GM18870 (cell line): ENCODE measurements at regions not wholly inside any gene's neighbourhood (a gene's known extent, or its start where the extent isn't known, plus 50 kb on each side); places are given as distances from the start of the nearest gene placed in this dataset.

Experiments
- ATAC-seq: cut with Tn5 transposase; IDR thresholded peaks from one replicate; pipeline ENCODE4 v1.9.1; 2021; ENCODE audit warnings: moderate library complexity; ENCODE audit not compliant: unreplicated experiment

DNA sequence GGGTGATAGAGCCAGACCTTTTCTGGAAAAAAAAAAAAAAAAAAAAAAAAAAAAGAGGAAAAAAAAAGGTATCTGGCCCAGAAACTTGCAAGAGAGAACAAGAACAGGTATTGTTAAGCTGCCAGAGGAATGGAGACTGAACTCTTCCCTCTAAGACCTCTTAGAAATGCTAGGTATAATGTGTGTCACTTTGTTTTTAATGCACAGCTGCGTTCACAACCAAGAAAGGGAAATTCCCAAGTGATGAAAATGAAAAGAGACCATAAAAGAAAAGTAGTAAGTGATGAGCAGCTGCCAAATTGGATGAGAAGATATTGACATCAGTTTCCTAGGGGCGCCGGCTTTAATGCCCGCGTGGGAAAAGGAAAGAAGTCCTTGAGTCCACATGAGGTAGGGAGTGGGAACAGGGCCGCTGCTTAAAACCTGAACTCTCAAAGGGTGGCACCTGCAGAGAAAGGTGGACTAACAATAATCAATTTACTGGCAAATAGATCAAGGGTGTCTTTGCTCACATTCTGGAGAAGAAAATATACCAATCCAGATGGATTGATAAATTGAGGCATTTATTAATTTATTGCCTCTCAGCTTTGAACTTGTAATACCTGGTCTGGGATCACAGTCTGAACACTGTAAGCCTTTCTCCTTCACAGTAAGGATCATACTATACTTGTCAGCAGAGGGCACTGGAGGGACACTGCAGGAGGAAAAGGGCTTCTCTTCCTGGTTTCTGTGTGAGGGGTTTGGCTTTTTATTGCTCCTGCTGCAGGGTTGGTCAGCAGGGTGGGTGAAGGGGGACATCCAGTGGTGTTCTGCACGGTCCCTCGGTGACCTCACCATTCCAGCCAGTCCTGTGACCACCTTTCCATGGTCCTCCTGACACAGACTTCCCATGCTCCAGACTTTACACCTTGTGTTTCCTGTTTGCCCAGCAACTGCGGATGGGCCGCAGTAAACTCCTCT, 131.6 kb downstream of the AQP9 start:
- no peak for ATAC-seq

- ATAC-seq, result no peak
Observed at GRCh38 chr15:58271410-58271809, 133.2 kb downstream of the AQP9 start.

- no peak for ATAC-seq
Observed at GRCh38 chr15:58273104-58273503, 134.9 kb downstream of the AQP9 start.

DNA sequence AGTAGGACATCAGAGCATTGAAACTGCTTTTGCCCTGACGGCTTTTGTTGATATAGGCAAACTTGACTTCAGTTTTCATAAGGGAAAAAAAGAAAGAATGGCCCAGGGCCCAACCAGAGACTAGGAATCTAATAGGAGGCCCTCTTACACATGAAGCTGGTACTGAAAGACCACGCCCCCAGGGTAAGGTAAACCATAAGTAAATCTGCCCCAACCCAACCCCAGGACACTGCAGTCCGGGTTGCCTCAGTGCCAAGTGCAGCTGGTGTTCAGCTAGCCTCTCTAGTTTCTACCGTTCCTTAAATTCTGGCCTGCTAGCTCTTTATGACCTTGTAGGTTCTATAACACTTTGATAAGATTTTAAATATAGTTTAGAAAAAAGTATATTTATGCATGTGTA, 136.7 kb downstream of the AQP9 start:
- ATAC-seq, result no peak

DNA sequence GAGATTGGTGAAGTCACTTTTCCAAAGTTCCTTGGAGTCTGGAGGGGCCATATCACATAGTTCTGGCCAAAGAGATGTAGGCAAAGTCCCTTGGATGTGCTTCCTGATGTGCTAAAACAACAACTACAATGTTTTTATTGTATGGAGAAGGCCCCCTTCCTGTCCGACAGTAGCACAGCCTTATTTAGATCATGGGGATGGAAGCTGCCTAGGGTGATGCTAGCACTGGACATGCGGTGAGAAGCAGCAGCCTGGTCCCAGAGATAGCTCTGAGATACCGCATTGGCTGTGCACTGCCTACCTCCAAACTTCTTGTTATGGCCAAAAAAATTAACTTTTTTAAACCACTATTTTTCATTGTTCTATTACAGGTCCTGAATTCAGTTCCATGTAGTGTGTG, 137.6 kb downstream of the AQP9 start:
- no peak for ATAC-seq

- no peak for ATAC-seq
Observed at GRCh38 chr15:58276924-58277323, 138.7 kb downstream of the AQP9 start.

- no peak for ATAC-seq
Observed at GRCh38 chr15:58277333-58277732, 139.2 kb downstream of the AQP9 start.

DNA sequence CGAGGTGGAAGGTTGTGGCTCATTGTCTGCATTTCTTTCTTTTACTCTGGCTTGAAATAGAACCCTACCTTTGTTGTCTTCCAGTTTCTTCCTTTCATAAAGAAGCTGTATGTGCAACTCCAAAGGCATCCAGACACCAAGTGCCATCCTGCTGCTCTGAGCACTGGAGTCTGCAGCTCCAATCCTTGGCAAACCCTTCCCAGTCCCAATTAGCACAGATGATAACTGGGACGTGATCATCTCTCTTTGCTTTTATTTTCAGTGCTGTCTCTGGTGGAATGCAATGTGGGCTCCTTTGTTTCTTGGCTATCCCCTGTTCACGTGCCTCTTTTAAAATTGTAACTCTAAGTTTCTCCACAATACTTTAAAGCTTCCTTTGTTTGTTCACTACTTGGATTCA, 140.9 kb downstream of the AQP9 start:
- ATAC-seq, result no peak

DNA sequence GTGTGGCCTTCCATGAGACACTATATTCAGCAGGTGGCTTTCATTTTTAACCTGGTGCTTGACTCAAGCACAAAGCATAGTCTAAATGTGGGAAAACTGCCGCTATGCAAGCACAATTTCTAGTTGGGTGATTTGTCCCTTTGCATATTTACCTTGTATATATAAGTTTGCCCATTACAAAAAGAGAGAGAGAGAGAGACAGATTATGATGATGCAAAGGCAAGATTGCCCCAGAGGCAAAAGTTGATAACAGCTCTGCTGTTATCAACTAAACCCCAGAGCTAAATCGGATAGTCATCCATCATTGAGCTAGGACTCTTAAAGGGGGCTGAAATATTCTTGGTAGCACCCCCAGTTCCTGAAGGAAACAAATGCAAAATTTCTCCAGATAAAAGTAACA, 141.5 kb downstream of the AQP9 start:
- ATAC-seq, result no peak

DNA sequence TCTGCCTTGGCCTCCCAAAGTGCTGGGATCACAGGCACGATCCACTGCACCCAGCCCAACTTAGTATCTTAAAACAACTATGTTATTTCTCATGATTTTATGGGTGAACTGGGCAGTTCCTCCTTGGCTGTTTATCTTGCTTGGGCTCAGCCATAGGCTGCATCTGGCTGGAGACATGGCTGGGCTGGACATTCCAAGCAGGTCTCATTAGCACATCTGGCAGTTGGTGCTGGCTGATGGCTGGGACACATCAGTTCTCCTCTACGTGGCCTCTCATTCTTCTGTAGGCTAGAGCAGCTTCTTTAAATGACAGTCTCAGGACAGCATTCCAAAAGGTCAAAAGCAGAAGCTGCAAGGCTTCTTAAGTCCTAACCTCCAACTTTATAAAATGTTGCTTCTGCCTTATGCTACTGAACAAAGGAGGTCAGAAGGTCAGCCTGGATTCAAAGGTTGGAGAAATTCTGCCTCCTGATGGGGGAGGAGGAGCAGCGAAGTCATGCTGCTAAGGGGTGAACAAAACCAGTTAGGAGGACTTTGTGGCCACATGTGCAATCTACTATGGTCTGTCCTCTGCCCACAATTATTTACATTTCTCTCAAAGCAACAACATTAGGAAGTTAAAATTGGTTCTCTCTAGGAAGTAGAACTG, 144.0 kb downstream of the AQP9 start:
- no peak for ATAC-seq

- ATAC-seq, result no peak
Observed at GRCh38 chr15:58283302-58283701, 145.1 kb downstream of the AQP9 start.

DNA sequence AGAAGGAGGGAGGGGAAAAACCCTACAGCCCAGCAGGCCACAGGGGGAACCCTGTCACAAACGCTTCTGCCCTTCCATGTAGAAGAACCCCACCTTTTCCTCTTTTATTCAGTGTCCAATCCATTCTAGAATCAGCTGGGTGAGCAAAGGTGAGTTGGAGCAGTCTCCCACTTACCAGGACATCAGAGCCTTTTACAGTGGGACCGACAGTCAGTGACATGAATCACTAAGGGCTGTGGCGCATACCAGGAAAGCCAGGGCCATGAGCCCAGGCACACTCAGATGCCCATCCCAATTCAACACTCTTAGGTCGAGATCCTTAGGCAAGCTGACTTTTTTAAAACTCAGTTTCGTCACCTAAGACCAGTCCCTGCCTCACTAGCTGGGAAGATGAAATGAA, 146.1 kb downstream of the AQP9 start:
- no peak for ATAC-seq

DNA sequence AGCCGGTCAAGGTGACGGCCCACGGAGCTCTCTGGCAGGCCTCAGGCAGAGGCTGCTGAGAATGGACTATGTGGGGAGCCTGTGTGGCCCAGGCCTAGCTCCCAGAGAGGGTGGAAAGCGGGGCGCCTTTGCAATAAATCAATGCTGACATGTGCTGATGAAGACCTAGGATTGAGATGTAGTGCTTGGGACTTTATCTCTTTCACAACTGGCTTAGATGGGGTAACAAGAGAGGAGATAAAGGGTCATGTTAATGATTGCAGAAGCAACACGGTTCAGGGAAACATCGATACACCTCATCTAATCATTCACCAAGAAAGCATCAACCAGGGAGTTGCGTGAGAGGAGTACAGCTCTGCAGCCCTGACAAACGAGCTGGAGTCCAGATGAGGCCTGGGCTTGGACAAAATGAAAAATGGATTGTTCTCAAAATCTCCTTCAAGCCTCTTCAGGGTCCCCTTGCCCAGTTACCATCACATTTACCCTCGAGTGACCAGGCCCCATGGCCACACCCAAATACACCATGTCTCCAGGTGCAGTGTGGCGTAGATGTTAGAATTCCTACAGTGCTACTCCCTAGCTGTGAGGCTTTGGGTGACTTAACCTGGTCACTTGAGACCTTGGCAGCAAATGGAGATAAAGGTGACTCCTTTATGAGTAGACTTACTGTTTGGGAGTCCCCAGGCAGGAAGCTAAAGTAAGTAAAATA, 146.4 kb upstream of the LIPC start:
- ATAC-seq, result no peak

GRCh38 chr15:58285921-58286278, 145.9 kb upstream of the LIPC start:
- no peak for ATAC-seq

DNA sequence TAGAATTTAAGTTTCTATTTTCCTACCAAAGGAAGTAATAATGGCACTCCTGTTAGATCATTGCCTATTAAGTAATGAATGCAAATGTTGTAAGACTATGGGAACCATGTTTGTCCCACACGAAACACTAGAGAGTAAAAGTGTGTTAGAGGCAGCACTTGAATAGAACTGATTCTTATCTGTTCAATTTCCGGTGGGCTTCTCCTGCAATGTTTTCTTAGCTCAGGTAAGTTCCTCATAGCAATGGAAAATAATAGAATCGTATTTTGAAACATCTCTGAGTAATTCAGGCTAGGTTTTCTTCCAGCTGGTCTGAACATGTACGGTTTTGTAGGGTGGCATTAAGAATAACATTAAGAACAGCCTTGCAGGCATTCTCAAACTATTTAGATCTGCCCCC, 145.3 kb upstream of the LIPC start:
- ATAC-seq, result no peak

GRCh38 chr15:58287891-58288290, 143.9 kb upstream of the LIPC start:
- no peak for ATAC-seq

GRCh38 chr15:58288592-58288991, 143.2 kb upstream of the LIPC start:
- ATAC-seq, result no peak

GRCh38 chr15:58291848-58292247, 139.9 kb upstream of the LIPC start:
- no peak for ATAC-seq

GRCh38 chr15:58292751-58293175, 139.0 kb upstream of the LIPC start:
- no peak for ATAC-seq

DNA sequence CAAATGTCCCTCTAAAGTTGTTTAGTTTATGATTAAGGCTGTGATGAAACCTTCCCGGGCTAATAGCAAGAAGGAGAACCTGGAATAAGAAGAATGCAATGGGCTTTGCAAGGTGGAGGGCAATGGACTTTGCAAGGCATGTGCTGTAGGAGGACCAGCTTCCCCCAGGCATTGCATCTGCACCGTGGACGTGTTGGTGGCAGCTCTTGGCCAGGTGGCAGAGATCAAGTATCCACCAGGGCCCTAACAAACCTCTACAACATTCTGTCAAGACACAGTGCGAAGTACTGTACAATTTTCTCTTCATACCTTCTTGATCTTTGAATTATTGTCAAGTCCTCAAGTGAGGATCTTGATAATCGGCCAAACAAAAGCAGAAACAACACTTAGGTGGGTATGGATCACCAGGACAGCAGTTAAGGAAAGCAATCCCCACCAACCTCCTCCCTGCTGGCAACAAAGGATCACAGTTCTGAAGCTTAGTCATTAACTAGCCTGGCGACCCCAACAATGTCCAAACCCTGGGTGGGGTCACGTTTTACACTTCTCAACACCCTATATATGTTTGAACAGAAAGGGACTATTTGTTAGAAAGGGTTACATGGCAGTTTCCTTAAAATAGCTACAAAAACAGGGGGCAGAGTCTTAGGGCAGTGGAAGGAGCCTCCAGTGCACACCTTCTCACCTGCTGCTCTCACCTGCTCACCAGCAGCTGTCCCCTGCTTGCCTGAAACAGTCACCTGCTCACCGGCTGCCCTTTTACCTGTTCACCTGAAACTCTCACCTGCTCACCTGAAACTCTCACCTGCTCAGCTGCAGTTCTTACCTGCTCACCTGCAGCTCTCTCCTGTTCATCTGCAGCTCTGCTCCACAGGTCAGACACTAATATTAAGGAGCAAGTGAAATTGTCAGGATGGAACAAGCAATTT, 137.9 kb upstream of the LIPC start:
- ATAC-seq, result no peak
